T-helper 17 cell (primary cell): ENCODE measurements at regions not wholly inside any gene's neighbourhood (a gene's known extent, or its start where the extent isn't known, plus 50 kb on each side); places are given as distances from the start of the nearest gene placed in this dataset.

Experiments used
- ATAC-seq: fragments of 150-1000 bp; cut with Tn5 transposase; 2 replicates; pipeline ENCODE4 v1.10.0; 2021; ENCODE audit warnings: mild to moderate bottlenecking, moderate library complexity
- DNase-seq, 3 donors: peaks; one replicate each; pipeline versions ENCODE4 v3.0.0 to v3.0.0-alpha.2; 2020 to 2021
- H3K9me3 ChIP-seq: one replicate; pipeline ENCODE4 v1.7.0; 2013; ENCODE audit warnings: low read length, mild to moderate bottlenecking; ENCODE audit not compliant: control insufficient read depth, poor library complexity, severe bottlenecking
- H3K27ac Mint-ChIP-seq: one replicate; pipeline ENCODE4 v1.8.0; 2022; ENCODE audit warnings: mild to moderate bottlenecking, moderate library complexity, mixed read lengths
- H3K27me3 Mint-ChIP-seq: one replicate; pipeline ENCODE4 v1.8.0; 2022; ENCODE audit warnings: mixed read lengths
- H3K36me3 Mint-ChIP-seq: one replicate; pipeline ENCODE4 v1.8.0; 2022; ENCODE audit warnings: low read depth, mixed read lengths
- H3K4me1 Mint-ChIP-seq: one replicate; pipeline ENCODE4 v1.8.0; 2022; ENCODE audit warnings: mild to moderate bottlenecking, mixed read lengths
- H3K4me3 Mint-ChIP-seq: one replicate; pipeline ENCODE4 v1.8.0; 2022; ENCODE audit warnings: mild to moderate bottlenecking, moderate library complexity, mixed read lengths

- H3K9me3 ChIP-seq, result no peaks in the 10 kb centered on the region
- ATAC-seq, result no peak
- no peak overlapping the region for H3K4me3 Mint-ChIP-seq
- peaks cover 11% of the 10 kb centered on the region for H3K27me3 Mint-ChIP-seq
- H3K4me1 Mint-ChIP-seq, result no peaks in the 10 kb centered on the region
- no peaks in the 10 kb centered on the region for H3K36me3 Mint-ChIP-seq
- H3K27ac Mint-ChIP-seq, result no peak overlapping the region
- no peak for DNase-seq
Observed at GRCh38 chr2:167703441-167703840, 544.0 kb downstream of the STK39 start.

DNA sequence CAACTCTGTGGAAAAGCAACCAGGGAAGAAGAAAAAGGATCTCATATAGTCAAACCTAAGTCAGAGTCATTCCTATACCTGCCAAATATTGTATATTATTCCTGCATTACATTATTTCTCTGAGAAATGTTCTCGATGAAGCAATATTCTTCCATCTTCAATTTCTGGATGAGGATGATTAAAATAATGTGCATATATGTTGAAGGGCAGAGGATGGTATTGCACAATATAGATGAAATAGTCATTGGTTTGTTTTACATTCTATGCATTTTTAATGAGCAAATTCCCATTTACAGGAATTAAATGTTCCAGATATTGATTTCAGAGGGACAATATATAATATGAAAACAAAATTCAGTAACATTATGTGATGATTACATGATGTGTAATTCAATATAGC, 545.2 kb downstream of the STK39 start:
- Mint-ChIP-seq H3K4me3 (no peak overlapping the region), H3K27ac (no peak overlapping the region), H3K36me3 (no peaks in the 10 kb centered on the region), H3K27me3 (peaks cover 11% of the 10 kb centered on the region), H3K4me1 (no peaks in the 10 kb centered on the region)
- DNase-seq, result no peak
- ATAC-seq, result no peak
- H3K9me3 ChIP-seq, result no peaks in the 10 kb centered on the region

DNA sequence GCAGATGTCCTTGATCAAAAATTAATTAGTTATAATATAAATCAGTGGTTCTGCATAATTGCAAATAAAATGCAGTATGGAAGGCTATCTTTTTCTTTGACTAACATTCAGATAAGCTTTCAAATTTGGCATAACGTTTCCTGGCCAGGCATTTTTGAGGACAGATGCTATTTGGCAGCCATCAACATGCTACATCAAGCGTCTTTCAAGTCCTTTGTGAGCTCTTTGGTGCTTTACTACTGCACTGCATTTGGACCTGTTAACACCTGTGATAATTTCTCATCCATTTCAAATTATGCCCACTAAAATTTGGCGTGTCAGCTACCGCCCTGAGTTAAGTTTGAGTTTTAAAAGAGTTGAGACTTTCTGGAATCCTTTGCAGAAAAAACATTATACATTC, 545.7 kb downstream of the STK39 start:
- Mint-ChIP-seq H3K36me3 (no peaks in the 10 kb centered on the region), H3K27ac (no peak overlapping the region), H3K27me3 (peaks cover 11% of the 10 kb centered on the region), H3K4me1 (no peaks in the 10 kb centered on the region), H3K4me3 (no peak overlapping the region)
- no peaks in the 10 kb centered on the region for H3K9me3 ChIP-seq
- ATAC-seq (no peak), DNase-seq (no peak)

DNA sequence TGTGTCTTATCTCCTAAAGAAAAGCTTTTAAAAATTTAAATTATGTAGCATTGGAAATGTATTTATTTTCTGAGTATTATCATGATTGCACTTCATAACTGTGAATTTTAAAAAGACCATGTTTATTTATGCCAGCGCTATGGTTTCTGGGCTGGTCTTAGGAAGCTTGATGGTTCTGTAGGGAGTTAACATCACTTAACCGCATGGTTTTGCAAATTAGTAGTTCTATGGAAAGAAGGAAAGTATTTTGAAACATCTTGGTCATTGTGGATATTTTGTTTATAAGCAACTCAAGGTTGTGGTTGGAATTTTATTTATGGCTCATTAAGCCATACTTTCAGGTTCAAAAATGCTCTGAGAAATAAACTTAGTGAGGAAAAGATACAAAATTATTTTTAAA, 549.4 kb downstream of the STK39 start:
- H3K9me3 ChIP-seq, result no peaks in the 10 kb centered on the region
- Mint-ChIP-seq H3K27me3 (peaks cover 11% of the 10 kb centered on the region), H3K4me1 (no peaks in the 10 kb centered on the region), H3K4me3 (no peak overlapping the region), H3K27ac (no peak overlapping the region), H3K36me3 (no peaks in the 10 kb centered on the region)
- ATAC-seq, result no peak
- no peak for DNase-seq

DNA sequence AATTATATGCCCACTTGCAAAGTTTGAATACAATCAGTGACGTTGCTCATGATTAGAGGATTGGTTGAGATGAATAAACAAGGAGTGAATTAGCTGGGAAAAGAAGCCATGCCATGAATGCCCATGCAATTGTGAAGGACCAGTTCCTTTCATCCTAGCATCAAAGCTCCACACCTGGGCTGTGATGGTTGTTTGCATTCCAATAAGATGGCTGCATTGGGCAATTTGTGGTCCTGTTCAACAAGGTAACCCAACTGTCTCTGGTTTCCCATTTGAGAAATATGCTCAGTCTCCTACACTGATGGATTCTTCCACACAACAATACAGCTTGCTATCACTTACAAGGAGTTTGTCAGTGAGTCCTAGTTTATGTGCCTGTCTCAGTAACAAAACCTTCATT, 550.2 kb downstream of the STK39 start:
- ATAC-seq (no peak), DNase-seq (no peak)
- H3K9me3 ChIP-seq, result no peaks in the 10 kb centered on the region
- Mint-ChIP-seq H3K27me3 (peaks cover 11% of the 10 kb centered on the region), H3K27ac (no peak overlapping the region), H3K36me3 (no peaks in the 10 kb centered on the region), H3K4me3 (no peak overlapping the region), H3K4me1 (no peaks in the 10 kb centered on the region)

GRCh38 chr2:167692936-167693335, 554.5 kb downstream of the STK39 start:
- H3K27ac Mint-ChIP-seq, result no peak overlapping the region
- no peak for ATAC-seq
- DNase-seq, result no peak
- no peaks in the 10 kb centered on the region for H3K36me3 Mint-ChIP-seq
- peaks cover 5% of the 10 kb centered on the region for H3K27me3 Mint-ChIP-seq
- no peak overlapping the region for H3K4me3 Mint-ChIP-seq
- H3K4me1 Mint-ChIP-seq, result no peaks in the 10 kb centered on the region
- no peaks in the 10 kb centered on the region for H3K9me3 ChIP-seq

GRCh38 chr2:167692191-167692590, 555.2 kb downstream of the STK39 start:
- no peaks in the 10 kb centered on the region for H3K9me3 ChIP-seq
- H3K4me1 Mint-ChIP-seq, result no peaks in the 10 kb centered on the region
- ATAC-seq (no peak), DNase-seq (no peak)
- no peaks in the 10 kb centered on the region for H3K36me3 Mint-ChIP-seq
- no peak overlapping the region for H3K27ac Mint-ChIP-seq
- no peak overlapping the region for H3K4me3 Mint-ChIP-seq
- peaks cover 5% of the 10 kb centered on the region for H3K27me3 Mint-ChIP-seq

GRCh38 chr2:167689444-167689843, 558.0 kb downstream of the STK39 start:
- H3K9me3 ChIP-seq, result no peaks in the 10 kb centered on the region
- no peaks in the 10 kb centered on the region for H3K36me3 Mint-ChIP-seq
- ATAC-seq, result no peak
- no peak overlapping the region for H3K4me3 Mint-ChIP-seq
- H3K27ac Mint-ChIP-seq, result no peak overlapping the region
- H3K27me3 Mint-ChIP-seq, result peaks cover 5% of the 10 kb centered on the region
- H3K4me1 Mint-ChIP-seq, result no peaks in the 10 kb centered on the region
- DNase-seq, result no peak

DNA sequence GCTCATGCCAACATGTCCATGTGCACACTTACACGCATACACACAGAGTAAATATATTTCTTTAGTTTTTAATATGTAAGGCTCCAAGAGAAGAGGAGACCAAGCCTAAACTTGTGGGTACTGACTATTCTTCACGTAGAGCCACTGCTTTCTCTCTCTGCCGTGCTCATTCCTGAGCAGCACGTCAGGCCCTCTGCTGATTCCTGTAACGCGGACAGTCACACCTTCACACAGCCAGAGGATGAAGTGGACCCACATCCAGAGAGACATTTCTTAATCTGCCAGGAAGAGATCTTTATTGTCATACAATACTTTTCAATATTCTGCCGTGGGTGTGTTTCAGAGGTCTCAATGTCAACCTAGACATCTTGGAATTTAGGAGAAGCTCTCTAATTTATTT, 560.7 kb downstream of the STK39 start:
- Mint-ChIP-seq H3K4me1 (no peaks in the 10 kb centered on the region), H3K27ac (no peak overlapping the region), H3K36me3 (no peaks in the 10 kb centered on the region), H3K4me3 (no peak overlapping the region), H3K27me3 (peaks cover 10% of the 10 kb centered on the region)
- ATAC-seq (no peak), DNase-seq (no peak)
- no peaks in the 10 kb centered on the region for H3K9me3 ChIP-seq

DNA sequence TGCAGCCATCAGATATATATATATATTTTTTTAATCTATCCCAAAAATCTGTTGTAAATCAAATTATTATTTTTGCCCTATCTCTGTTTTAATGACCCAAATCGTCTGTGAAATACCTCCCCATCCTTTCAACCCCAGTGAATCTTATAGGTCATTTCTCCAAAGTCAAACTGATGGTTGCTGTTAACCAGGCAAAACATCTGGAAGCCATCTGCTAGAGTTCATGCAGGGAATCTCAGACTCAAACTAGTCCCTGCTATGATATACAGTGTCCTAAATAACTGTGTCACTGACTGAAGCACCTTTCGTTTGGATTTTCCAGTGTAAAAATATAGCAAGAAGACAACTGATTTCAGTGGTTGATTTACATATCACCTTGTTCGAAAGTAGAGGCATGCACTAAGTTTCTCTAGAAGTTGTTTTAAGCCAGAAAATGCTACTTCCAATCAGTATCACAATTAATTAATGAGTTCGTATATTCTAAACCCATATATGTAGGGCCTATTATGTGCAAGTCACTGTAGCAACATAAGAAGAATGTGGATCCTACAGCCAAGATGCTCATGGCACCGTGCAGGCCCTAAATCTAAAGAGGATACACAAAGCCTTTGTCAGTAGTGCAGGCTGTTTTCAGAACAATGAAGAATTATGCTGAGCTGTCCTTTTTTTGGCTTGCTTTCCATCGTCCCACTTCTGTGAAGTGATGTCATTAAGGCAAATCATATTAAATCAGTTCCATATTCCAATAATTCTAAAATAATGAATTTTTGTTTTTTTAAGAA, 566.0 kb downstream of the STK39 start:
- no peak for DNase-seq
- Mint-ChIP-seq H3K4me3 (no peak overlapping the region), H3K27ac (no peak overlapping the region), H3K27me3 (peaks cover 5% of the 10 kb centered on the region), H3K4me1 (no peaks in the 10 kb centered on the region), H3K36me3 (no peaks in the 10 kb centered on the region)
- no peaks in the 10 kb centered on the region for H3K9me3 ChIP-seq
- no peak for ATAC-seq

- Mint-ChIP-seq H3K36me3 (no peaks in the 10 kb centered on the region), H3K4me1 (no peaks in the 10 kb centered on the region), H3K4me3 (no peak overlapping the region), H3K27ac (no peak overlapping the region), H3K27me3 (no peaks in the 10 kb centered on the region)
- DNase-seq (no peak), ATAC-seq (no peak)
- H3K9me3 ChIP-seq, result no peaks in the 10 kb centered on the region
Observed at GRCh38 chr2:167678158-167678557, 569.2 kb downstream of the STK39 start.

DNA sequence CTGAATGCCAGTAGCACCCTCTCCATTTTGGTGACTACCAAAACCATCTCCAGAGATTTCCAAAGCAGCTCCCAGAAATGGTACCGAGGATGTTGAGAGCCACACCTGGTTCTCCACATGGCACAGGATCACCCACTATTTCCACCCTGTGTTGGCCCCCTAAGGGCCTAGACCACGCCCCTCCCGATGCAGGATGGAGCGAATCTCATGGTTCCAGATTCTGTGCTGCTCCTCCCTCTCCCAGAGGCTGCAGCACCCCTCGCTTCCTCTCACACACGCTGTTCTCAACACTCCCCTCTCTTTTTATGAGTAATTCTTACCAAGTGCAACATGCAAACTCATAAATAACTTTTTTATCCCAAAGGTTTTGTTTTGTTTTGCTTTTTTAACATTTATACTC, 571.5 kb downstream of the STK39 start:
- no peaks in the 10 kb centered on the region for H3K36me3 Mint-ChIP-seq
- H3K4me1 Mint-ChIP-seq, result no peaks in the 10 kb centered on the region
- H3K4me3 Mint-ChIP-seq, result no peak overlapping the region
- DNase-seq (no peak), ATAC-seq (no peak)
- H3K27ac Mint-ChIP-seq, result no peak overlapping the region
- H3K9me3 ChIP-seq, result no peaks in the 10 kb centered on the region
- no peaks in the 10 kb centered on the region for H3K27me3 Mint-ChIP-seq

DNA sequence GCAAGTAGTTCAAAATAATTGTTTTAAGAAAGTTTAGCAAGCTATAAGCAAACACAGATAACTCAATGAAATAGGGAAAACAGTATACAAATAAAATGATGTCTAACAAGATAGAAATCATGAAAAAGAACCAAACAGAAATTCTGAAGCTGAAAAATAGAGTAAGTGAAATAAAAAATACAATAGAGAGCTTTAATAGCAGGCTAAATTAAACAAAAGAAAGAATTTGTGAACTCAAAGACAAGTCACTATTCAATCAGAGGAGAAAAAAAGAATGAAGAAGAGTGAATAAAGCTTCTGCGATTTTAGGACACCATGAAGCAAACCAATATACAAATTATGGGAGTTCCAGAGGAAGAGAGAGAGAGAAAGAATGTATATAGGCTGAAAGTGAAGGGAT, 576.8 kb downstream of the STK39 start:
- Mint-ChIP-seq H3K27me3 (no peaks in the 10 kb centered on the region), H3K27ac (no peak overlapping the region), H3K4me3 (no peak overlapping the region), H3K36me3 (no peaks in the 10 kb centered on the region), H3K4me1 (no peaks in the 10 kb centered on the region)
- no peak for ATAC-seq
- DNase-seq, result no peak
- H3K9me3 ChIP-seq, result no peaks in the 10 kb centered on the region

GRCh38 chr2:167653131-167653530, 594.3 kb downstream of the STK39 start:
- H3K4me3 Mint-ChIP-seq, result no peak overlapping the region
- H3K4me1 Mint-ChIP-seq, result no peaks in the 10 kb centered on the region
- H3K27ac Mint-ChIP-seq, result no peak overlapping the region
- ATAC-seq (no peak), DNase-seq (no peak)
- no peaks in the 10 kb centered on the region for H3K27me3 Mint-ChIP-seq
- H3K36me3 Mint-ChIP-seq, result no peaks in the 10 kb centered on the region
- H3K9me3 ChIP-seq, result no peaks in the 10 kb centered on the region
